ENCODE measurements at regions not wholly inside any gene's neighbourhood (a gene's known extent, or its start where the extent isn't known, plus 50 kb on each side); places are given as distances from the start of the nearest gene placed in this dataset.

DNA sequence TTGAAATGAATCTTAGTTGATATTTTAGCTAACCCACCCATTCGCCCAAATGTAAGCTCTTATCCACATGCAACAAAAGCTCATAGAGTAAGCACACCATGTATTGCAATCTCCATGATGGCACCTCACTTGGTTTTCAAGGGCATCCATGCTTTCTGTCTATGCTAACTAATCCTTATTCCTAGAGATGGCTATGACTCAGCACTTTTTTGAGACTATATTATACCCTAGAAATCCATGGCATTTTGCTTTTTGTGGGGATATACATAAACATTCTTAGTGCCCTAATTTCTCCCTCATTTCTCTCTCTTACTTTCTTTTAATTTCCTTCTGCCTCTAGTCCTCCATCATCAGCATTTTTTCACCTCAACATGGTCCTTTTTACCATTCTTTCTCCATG lies 168.5 kb upstream of the STT3B start:
- intact Hi-C loops (cut with DNase I), result no loop called here
- Histone ChIP-seq H3K9me3 (no peaks in the 10 kb centered on the region), H3K4me1 (peaks cover 7% of the 10 kb centered on the region), H3K4me3 (no peak overlapping the region), H3K27me3 (no peaks in the 10 kb centered on the region), H3K27ac (no peak overlapping the region), H3K36me3 (no peaks in the 10 kb centered on the region)
- TF ChIP-seq, protein P1, sequence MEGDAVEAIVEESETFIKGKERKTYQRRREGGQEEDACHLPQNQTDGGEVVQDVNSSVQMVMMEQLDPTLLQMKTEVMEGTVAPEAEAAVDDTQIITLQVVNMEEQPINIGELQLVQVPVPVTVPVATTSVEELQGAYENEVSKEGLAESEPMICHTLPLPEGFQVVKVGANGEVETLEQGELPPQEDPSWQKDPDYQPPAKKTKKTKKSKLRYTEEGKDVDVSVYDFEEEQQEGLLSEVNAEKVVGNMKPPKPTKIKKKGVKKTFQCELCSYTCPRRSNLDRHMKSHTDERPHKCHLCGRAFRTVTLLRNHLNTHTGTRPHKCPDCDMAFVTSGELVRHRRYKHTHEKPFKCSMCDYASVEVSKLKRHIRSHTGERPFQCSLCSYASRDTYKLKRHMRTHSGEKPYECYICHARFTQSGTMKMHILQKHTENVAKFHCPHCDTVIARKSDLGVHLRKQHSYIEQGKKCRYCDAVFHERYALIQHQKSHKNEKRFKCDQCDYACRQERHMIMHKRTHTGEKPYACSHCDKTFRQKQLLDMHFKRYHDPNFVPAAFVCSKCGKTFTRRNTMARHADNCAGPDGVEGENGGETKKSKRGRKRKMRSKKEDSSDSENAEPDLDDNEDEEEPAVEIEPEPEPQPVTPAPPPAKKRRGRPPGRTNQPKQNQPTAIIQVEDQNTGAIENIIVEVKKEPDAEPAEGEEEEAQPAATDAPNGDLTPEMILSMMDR (IDR thresholded peaks at IDR 0.05), result no peak
- no peak for TF ChIP-seq POLR2A (IDR thresholded peaks at IDR 0.05)
- no peak for TF ChIP-seq POLR2AphosphoS5 (IDR thresholded peaks at IDR 0.05; ENCODE audit: insufficient read depth in 1 of 2, low read depth in 1 of 2)
- no peak for DNase-seq (ENCODE audit: extremely low spot score in 2 of 2)

DNA sequence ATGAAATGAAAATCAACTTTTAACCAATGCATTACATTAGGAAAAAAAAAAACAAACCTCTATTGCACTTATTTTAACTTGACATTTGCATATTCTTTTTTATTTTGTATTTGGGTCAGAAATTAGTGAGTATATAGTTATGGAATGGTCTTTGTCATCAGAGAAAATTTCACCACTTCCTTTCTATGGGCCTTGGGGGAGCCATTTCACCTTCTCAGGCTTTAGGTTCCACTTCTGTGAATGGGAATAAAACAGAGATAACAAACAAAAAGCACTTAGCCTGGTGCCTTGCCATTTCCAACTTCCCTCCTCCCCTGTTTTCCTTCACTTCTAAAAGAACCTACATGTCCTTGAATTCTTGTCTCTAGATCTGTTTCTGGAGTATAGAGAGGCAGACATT lies 168.0 kb upstream of the STT3B start:
- DNase-seq (ENCODE audit: extremely low spot score in 2 of 2), result no peak
- Histone ChIP-seq H3K9me3 (no peaks in the 10 kb centered on the region), H3K27me3 (no peaks in the 10 kb centered on the region), H3K4me3 (no peak overlapping the region), H3K4me1 (peaks cover 7% of the 10 kb centered on the region), H3K36me3 (no peaks in the 10 kb centered on the region), H3K27ac (no peak overlapping the region)
- TF ChIP-seq, protein P1 (IDR thresholded peaks at IDR 0.05), result no peak
- TF ChIP-seq POLR2AphosphoS5 (IDR thresholded peaks at IDR 0.05; ENCODE audit: insufficient read depth in 1 of 2, low read depth in 1 of 2) (no peak), POLR2A (IDR thresholded peaks at IDR 0.05) (no peak)
- intact Hi-C loops (cut with DNase I), result no loop called here

DNA sequence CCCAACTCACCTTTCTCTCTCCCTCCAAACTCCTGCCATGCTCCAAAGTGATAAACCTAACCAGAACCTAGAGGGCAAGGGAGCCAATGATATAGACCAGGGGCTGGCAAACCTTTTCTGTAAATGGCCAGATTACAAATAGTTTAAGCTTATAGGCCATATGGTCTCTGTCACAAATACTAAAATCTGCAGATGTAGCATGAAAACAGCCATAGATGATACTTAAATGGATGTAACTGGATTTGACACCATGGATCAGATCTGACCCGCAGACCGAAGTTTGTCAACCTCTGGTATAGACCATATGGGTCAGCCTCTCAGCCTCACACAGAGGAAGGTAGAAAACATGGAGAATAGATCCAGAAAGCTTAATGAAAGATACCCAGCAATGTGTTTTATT lies 165.2 kb upstream of the STT3B start:
- no peaks in the 10 kb centered on the region for H3K9me3 ChIP-seq
- no peak overlapping the region for H3K4me3 ChIP-seq
- H3K4me1 ChIP-seq, result peaks cover 6% of the 10 kb centered on the region
- no peak for DNase-seq (ENCODE audit: extremely low spot score in 2 of 2)
- H3K27me3 ChIP-seq, result no peaks in the 10 kb centered on the region
- no peak overlapping the region for H3K27ac ChIP-seq
- H3K36me3 ChIP-seq, result no peaks in the 10 kb centered on the region
- no peak for TF ChIP-seq POLR2A (IDR thresholded peaks at IDR 0.05)
- no peak for TF ChIP-seq POLR2AphosphoS5 (IDR thresholded peaks at IDR 0.05; ENCODE audit: insufficient read depth in 1 of 2, low read depth in 1 of 2)
- TF ChIP-seq, protein P1 (IDR thresholded peaks at IDR 0.05), result no peak
- intact Hi-C loops (cut with DNase I), result no loop called here

DNA sequence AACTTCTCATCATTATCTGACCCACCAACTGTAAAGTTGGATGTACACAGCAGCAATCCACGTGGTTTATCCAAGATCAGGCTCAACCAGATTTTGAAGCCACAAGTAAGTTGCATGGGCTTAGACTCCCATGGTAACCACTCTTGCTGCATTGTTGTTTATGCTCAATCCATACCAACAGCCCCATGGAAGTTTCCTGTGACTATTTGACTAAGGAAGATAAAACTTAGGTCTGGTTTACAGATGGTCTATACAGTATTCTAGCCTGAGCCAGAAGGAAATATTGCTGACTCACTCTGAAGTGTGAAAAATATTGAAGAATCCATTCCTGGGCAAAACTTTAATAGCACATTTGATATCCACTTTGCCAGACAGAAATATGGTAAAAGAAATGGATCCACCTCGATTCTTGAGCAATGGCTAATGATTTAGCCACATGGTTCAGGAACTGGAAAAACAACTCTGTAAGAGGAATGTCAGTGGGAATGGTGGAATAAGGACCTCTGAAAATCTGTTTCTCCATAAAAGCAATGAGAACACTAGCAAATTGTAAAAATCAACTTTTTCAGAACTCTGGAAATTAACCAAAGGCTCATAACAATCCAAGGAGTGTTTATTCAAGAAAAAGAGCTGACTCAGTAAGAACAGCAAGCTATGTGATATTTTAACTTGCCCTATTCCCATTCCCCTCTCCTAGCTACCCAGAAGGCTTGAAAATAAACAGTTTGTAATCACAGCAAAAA lies 162.9 kb upstream of the STT3B start:
- no peaks in the 10 kb centered on the region for H3K36me3 ChIP-seq
- no peaks in the 10 kb centered on the region for H3K9me3 ChIP-seq
- H3K27me3 ChIP-seq, result no peaks in the 10 kb centered on the region
- H3K4me1 ChIP-seq, result peaks cover 6% of the 10 kb centered on the region
- DNase-seq (ENCODE audit: extremely low spot score in 2 of 2), result no peak
- TF ChIP-seq, protein P1 (IDR thresholded peaks at IDR 0.05), result no peak
- TF ChIP-seq POLR2AphosphoS5 (IDR thresholded peaks at IDR 0.05; ENCODE audit: insufficient read depth in 1 of 2, low read depth in 1 of 2) (no peak), POLR2A (IDR thresholded peaks at IDR 0.05) (no peak)
- H3K27ac ChIP-seq, result no peak overlapping the region
- H3K4me3 ChIP-seq, result no peak overlapping the region
- intact Hi-C loops (cut with DNase I), result no loop called here

DNA sequence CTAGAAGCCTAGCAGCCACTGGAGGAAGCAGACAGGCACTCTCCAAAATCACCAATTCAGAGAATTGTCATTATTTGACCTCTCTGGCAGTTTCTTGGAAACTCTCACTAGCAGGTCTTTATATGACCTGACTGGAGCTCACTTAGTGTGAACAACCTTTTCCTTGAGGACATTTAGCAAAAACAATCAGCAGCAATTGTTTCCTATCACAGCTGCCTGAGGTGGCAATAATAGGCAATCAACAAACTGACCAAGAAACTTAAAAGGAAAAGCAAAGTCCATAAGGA lies 162.4 kb upstream of the STT3B start:
- Histone ChIP-seq H3K9me3 (no peaks in the 10 kb centered on the region), H3K4me1 (peaks cover 6% of the 10 kb centered on the region), H3K27ac (no peak overlapping the region), H3K27me3 (no peaks in the 10 kb centered on the region), H3K4me3 (no peak overlapping the region), H3K36me3 (no peaks in the 10 kb centered on the region)
- intact Hi-C loops (cut with DNase I), result no loop called here
- DNase-seq (ENCODE audit: extremely low spot score in 2 of 2), result no peak
- TF ChIP-seq POLR2A (IDR thresholded peaks at IDR 0.05), result no peak
- TF ChIP-seq POLR2AphosphoS5 (IDR thresholded peaks at IDR 0.05; ENCODE audit: insufficient read depth in 1 of 2, low read depth in 1 of 2), result no peak
- TF ChIP-seq, protein P1 (IDR thresholded peaks at IDR 0.05), result no peak

All from vagina (tissue), 2 donors.